ENCODE measurements at regions not wholly inside any gene's neighbourhood (a gene's known extent, or its start where the extent isn't known, plus 50 kb on each side); places are given as distances from the start of the nearest gene placed in this dataset.

- Histone ChIP-seq H3K27me3 (no peaks in the 10 kb centered on the region), H3K36me3 (no peaks in the 10 kb centered on the region), H3K27ac (no peak overlapping the region), H3K4me3 (no peak overlapping the region), H3K9me3 (no peaks in the 10 kb centered on the region), H3K4me1 (no peaks in the 10 kb centered on the region)
- DNase-seq (ENCODE audit: low spot score in 2 of 2) = no peak
- TF ChIP-seq CTCF (IDR thresholded peaks at IDR 0.05) = no peak
- intact Hi-C loops (cut with DNase I) = no loop called here
These were observed 299.3 kb upstream of the ALCAM start for GRCh38 chr3:105067361-105067760.

- H3K27ac ChIP-seq = no peak overlapping the region
- H3K4me3 ChIP-seq = no peak overlapping the region
- TF ChIP-seq CTCF (IDR thresholded peaks at IDR 0.05) = no peak
- H3K9me3 ChIP-seq = no peaks in the 10 kb centered on the region
- intact Hi-C loops (cut with DNase I) = no loop called here
- H3K36me3 ChIP-seq = no peaks in the 10 kb centered on the region
- H3K27me3 ChIP-seq = no peaks in the 10 kb centered on the region
- no peaks in the 10 kb centered on the region for H3K4me1 ChIP-seq
- DNase-seq (ENCODE audit: low spot score in 2 of 2) = no peak
These were observed 289.5 kb upstream of the ALCAM start for GRCh38 chr3:105077060-105077822.

- no peak for TF ChIP-seq CTCF (IDR thresholded peaks at IDR 0.05)
- intact Hi-C loops (cut with DNase I) = no loop called here
- H3K27ac ChIP-seq = no peak overlapping the region
- no peaks in the 10 kb centered on the region for H3K4me1 ChIP-seq
- H3K4me3 ChIP-seq = no peak overlapping the region
- H3K9me3 ChIP-seq = no peaks in the 10 kb centered on the region
- H3K36me3 ChIP-seq = no peaks in the 10 kb centered on the region
- no peak for DNase-seq (ENCODE audit: low spot score in 2 of 2)
- no peaks in the 10 kb centered on the region for H3K27me3 ChIP-seq
These were observed 282.8 kb upstream of the ALCAM start for GRCh38 chr3:105083945-105084344.

- DNase-seq (ENCODE audit: low spot score in 2 of 2) = no peak
- H3K27ac ChIP-seq = no peak overlapping the region
- no peaks in the 10 kb centered on the region for H3K36me3 ChIP-seq
- intact Hi-C loops (cut with DNase I) = no loop called here
- no peaks in the 10 kb centered on the region for H3K4me1 ChIP-seq
- no peak overlapping the region for H3K4me3 ChIP-seq
- H3K27me3 ChIP-seq = no peaks in the 10 kb centered on the region
- no peaks in the 10 kb centered on the region for H3K9me3 ChIP-seq
- TF ChIP-seq CTCF (IDR thresholded peaks at IDR 0.05) = no peak
These were observed 281.2 kb upstream of the ALCAM start for GRCh38 chr3:105085506-105085905.

GRCh38 chr3:105093371-105094252 is 273.1 kb upstream of the ALCAM start:
- no peak for DNase-seq (ENCODE audit: low spot score in 2 of 2)

More at GRCh38 chr3:105093371-105094252, 273.1 kb upstream of the ALCAM start:
- H3K9me3 ChIP-seq = no peaks in the 10 kb centered on the region
- H3K4me3 ChIP-seq = no peak overlapping the region
- intact Hi-C loops (cut with DNase I) = no loop called here
- H3K36me3 ChIP-seq = no peaks in the 10 kb centered on the region
- H3K27ac ChIP-seq = no peak overlapping the region
- H3K27me3 ChIP-seq = no peaks in the 10 kb centered on the region
- no peaks in the 10 kb centered on the region for H3K4me1 ChIP-seq
- TF ChIP-seq CTCF (IDR thresholded peaks at IDR 0.05) = no peak

Measured in ascending aorta (tissue), 2 donors.